ENCODE measurements at regions not wholly inside any gene's neighbourhood (a gene's known extent, or its start where the extent isn't known, plus 50 kb on each side); places are given as distances from the start of the nearest gene placed in this dataset.
"Not testable (repeated sequence)": the region's sequence is repeated elsewhere in the genome, so short reads cannot be mapped to it uniquely, and the experiment has no call there.

DNA sequence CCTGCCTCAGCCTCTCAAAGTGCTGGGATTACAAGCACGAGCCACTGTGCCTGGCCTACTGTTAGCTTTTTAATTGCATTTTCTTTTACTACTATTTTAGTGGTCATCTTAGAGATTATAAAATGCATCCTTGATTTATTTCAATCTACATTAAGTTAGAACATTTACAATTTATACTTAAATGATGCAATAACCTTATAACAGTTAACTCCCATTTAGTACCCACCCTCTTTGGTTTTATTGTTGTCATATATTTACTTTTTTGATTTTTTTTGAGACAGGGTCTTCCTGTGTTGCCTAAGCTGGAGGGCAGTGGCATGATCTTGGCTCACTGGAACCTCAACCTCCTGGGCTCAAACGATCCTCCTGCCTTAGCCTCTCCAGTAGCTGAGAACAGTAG, 77.3 kb downstream of the PPCDC start:
- DNase-seq (ENCODE audit: low read depth) = no peak

DNA sequence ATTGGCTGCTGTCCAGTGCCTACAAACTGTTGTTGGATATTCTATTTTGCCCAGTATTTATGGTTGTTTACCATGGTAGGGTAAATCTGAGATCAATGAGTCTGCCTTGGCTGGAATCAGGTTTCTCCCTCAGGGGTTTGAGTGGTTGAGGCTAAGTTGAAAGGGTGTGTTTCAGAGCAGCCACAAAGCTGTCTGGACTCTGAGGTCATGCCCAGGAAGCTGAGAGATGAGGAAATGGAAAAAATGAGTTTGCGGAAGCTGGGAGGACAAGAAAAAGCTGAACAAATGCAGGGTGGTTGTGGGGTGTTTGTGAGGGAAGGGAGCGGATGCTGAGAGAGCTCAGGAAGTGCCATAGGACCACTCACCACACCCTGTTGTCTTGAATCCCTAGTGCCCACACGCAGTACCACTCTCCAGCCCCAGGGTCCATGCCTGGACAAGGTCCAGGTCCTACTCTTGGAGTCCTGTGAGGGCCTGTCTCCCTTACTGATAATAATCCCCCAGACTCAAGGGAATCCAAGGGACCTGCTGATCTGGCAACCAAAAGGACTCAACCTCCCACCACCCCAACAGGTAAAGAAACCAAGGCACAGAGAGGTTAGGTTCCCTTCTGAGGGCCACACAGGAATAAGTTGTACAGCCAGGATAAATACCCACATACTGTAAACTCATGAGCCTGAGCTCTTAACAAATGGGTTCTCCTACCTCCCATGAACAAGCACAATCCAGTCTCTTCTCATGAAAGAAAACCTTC, 81.6 kb downstream of the PPCDC start:
- peak; percentile 48 for DNase-seq (ENCODE audit: low read depth)

DNA sequence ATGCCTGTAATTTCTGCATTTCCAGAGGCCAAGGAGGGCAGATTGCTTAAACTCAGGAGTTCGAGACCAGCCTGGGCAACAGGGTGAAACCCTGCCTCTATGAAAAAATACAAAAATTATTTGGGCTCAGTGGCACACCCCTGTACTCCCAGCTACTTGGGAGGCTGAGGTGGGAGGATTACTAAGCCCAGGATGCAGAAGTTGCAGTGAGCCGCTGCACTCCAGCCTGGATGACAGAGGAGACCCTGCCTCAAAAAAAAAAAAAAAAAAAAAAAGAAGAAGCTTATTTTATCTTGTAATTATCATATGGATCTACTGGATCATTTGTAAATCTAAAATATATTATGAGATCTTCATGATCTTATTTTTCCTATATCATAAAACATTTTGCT, 84.1 kb downstream of the PPCDC start:
- DNase-seq (ENCODE audit: low read depth) = no peak

DNA sequence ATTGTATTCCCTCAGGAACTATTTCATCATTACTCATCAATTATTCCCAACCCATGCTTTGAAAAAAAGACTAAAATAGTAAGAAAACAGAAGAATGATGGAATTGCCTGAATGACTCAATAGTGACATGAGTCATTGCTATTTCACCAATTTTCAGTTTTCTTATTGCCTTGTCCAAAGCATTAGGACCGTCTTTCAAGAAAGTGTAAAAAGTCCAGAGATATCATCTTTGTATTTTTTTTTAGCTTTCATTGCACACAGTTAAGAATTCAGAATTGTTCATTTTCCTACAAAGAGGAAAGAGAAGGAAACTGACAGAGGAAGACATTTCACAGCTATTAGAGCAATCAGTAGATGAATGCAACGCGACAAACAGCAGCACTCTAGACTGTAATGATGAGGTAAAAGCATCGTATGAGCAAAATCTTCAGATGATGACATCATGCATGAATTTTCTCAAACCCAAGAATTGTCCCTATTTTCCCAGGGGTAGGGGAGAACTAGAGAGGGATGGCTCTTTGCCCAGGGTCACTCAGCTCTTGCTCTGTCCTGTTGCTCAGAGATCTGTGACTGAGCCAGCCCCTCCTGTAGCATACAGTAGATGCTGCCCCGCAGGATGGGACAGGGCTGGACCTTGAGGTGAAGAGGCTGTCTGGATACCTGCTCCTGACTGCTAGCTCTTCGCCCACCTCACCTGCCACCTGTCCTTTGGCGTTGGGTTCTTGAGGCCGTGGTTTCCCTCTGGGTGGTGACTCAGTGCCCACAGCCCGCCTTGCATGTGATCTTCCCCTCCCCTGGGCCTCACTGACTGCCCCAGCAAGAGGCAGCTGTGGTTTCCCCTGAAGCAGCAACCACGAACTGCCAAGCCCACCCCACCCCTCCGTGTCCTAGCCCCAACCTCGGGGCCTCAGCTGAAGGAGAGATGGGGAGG, 84.8 kb downstream of the PPCDC start:
- peak; percentile 94 for DNase-seq (ENCODE audit: low read depth)

DNA sequence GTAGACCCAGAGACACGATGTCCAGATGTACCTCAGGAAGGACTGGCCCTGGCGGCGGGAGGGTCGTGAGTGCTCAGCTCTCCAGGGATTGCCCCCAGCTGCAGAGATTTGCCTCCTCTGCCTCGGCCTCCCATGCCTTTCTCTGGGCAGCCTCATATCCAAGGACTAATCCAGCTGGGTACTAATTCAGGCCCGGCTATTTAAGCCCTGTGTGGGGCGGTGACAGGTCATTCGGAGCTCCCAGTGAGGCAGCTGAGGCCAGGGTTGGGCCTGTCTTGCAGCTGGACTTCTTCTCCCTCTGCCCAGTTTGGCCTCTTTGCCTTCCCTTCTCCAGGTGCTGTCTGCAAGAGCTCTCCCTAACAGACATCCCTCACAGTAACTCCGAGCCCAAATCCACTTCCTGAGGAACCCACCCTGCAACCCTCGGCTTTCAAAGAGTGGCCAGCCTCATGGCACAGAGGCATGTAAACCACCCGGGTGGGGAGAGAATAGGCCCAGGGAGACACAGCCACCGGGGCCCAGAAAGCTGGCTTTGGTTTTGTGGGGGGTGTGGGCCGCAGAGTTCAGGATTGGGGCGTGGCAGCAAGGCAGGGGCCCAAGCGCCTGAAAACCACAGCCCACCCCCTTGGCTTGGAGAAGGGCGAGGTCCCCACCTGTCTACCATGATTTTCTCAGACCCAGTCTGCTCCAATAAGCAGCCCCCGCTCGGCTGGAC, 85.8 kb downstream of the PPCDC start:
- DNase-seq (ENCODE audit: low read depth) = no peak

DNA sequence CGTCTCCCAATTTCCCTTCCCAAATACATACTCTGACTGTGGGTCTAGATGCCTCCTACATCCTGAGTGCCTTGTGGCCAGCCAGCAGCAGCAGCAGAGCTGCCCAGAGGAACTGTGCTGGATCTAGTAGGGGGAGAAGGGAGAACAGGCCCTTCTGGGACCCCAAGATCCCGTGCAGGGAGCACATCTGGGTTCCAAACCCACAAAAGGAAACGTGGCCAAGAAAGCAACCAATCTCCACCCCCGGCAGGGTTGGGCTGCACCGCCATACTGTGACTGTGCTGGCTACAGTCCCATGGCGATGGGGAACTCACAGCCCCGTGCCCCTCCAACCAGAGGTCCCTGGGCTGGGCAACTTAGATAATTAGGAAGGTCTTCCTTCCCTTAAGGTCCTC, 86.3 kb downstream of the PPCDC start:
- DNase-seq (ENCODE audit: low read depth) = no peak

DNA sequence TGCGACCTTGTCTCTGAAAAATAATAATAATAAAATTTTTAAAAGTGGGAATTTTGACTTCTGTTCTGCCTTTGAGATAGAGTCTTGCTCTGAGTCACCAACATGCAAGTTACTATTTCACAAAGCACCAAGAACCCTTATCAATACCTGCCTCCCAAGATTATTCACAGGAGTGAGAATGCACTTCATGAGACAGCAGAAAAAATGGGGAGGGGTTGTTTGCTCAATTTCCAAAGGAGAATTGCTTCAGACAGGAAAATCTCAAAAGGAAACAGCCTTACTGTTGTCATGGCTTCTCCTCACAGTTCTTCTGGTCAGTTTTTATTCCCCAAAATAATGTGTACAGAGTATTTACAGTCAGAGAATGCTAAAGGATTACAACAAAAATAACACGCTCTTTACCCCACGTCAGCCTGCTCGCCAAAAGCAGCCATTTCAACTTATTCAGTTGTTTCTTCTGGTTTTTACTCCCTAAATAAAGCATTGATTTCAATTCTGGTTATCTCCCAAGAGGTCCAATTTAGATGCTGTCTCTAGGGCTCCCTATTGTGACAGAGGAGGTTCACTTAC, 89.0 kb downstream of the PPCDC start:
- DNase-seq (ENCODE audit: low read depth) = no peak

DNA sequence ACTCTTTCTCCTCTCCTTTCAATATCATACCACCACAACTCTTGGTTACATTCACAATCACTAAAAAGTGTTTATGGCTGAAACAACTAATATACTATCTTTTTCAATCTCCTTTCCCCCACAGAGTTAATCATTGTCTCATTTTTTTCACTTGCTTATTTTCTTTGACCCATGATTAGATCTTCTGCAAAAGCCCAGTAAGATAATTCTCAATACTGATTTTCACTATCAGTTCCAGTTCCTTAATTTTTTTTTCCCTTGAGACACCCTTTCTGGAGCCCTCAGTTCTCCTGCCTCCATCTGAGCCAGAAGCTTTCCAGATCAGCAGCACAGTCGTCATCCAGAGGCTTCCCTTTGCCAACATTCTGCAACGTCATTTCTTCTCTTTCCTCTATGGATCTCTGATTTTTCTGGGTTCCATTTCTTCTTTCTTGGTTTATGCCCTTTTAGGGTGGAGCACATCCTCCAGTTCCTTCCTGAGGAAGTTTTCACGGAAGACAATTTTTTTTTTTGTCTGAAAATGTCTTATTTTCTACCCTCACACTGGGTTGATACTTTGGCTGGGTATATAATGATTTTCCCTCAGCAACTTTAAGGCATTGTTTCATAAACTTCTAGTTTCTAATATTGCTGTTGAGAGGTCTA, 88.7 kb upstream of the C15orf39 start:
- no peak for DNase-seq (ENCODE audit: low read depth)

DNA sequence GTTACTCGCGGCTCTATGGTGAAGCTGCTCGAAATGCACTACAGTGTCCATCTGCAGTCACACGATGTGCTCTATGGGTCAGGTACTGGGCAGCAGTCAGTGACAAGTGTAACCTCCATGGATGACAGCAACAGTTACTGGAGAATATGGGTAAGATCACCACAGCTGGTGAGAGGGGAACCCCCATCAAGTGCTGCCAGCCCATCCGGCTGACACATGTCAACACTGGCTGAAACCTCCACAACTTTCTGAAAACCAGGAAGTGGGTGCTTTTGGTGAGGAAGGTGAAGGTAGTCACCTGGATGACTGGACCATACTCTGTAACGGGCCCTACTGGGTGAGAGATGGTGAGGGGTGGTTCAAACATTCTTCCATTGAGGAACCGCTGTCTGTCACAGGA, 87.4 kb upstream of the C15orf39 start:
- DNase-seq (ENCODE audit: low read depth) = no peak

DNA sequence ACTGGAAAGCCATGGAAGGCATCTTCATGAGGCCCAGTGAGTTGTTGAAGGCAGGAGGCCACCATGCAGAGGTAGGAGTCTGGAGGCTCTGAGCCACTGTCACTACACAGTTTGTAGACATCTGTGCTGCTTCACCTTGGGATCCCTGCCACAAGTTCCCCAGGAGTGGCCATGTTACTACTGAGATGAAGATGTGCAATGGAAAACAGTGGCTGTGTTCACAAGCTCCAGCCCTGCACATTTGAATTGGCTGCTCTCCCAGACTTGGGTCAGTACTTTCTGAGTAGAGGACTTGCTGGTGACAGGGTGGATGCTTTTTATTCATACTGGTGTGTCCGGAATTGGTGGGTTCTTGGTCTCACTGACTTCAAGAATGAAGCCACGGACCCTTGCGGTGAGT, 86.9 kb upstream of the C15orf39 start:
- DNase-seq (ENCODE audit: low read depth) = no peak

DNA sequence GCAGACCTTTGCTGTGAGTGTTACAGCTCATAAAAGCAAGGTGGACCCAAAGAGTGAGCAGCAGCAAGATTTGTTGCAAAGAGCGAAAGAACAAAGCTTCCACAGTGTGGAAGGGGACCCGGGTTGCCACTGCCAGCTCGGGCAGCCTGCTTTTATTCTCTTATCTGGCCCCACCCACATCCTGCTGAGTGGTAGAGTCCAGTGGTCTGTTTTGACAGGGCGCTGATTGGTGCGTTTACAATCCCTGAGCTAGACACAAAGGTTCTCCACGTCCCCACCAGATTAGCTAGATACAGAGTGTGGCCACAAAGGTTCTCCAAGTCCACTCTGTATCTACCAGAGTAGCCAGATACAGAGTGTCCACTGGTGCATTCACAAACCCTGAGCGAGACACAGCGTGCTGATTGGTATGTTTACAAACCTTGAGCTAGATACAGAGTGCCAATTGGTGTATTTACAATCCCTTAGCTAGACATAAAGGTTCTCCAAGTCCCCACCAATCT, 86.2 kb upstream of the C15orf39 start:
- DNase-seq (ENCODE audit: low read depth) = not testable (repeated sequence)

DNA sequence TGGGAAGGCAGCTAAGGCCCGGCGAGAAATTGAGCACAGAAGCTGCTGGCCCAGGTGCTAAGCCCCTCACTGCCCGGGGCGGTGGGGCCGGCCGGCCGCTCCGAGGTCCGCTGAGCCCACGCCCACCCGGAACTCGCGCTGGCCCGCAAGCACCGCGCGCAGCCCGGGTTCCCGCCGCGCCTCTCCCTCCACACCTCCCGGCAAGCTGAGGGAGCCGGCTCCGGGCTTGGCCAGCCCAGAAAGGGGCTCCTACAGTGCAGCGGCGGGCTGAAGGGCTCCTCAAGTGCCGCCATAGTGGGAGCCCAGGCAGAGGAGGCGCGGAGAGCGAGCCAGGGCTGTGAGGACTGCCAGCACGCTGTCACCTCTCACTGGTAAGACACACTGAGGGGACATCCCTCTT, 85.5 kb upstream of the C15orf39 start:
- DNase-seq (ENCODE audit: low read depth) = not testable (repeated sequence)

DNA sequence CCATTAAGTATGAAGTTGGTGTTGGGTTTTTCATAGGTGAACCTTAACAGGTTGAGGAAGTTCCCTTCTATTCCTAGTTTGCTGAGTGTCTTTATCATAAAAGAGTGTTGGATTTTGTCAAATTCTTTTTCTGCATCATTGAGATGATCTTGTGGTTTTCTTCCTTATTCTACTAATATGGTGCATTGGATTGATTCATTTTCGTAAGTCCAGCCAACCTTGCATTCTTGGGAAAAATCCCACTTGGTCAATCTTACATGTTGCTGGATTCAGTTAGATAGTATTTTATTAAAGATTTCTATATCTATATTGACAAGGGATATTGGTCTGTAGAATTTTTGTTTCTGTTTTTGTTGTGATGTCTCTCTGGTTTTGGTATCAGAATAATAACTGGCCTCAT, 83.7 kb upstream of the C15orf39 start:
- no peak for DNase-seq (ENCODE audit: low read depth)

DNA sequence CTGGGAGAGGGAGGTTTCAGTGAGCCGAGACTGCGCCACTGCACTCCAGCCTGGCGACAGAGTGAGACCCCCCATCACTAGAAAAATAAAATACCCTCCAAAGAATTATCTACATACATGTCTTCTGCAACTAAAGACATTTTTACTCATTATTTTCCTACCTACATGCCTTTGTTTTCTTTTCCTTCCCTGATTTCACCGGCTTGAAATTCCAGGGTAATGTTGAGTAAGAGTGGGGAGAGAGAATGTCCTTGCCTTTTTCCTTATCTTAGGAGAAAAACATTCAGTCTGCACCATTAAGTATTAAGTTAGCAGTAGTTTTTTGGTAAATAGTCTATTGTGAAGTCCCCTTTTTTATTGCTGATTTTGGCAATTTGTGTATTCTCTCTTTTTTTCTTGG, 82.4 kb upstream of the C15orf39 start:
- DNase-seq (ENCODE audit: low read depth) = not testable (repeated sequence)

DNA sequence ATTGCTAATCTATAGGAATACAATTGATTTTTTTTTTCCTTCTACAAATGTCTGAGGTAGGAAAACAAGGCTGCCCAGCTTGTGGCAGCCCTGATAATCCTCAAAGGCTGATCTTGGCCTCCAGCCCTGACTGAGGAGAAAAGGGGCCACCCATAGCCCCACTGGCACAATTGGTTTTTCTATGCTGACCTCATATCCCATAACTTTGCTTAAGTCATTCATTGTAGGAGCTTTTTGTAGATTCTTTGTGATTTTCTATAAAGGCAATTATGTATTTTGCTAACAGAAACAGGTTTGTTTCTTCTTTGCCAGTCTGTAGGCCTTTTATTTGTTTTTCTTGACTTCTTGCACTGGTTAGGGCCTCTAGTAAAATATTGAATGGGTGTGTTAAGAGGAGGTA, 80.2 kb upstream of the C15orf39 start:
- DNase-seq (ENCODE audit: low read depth) = no peak

DNA sequence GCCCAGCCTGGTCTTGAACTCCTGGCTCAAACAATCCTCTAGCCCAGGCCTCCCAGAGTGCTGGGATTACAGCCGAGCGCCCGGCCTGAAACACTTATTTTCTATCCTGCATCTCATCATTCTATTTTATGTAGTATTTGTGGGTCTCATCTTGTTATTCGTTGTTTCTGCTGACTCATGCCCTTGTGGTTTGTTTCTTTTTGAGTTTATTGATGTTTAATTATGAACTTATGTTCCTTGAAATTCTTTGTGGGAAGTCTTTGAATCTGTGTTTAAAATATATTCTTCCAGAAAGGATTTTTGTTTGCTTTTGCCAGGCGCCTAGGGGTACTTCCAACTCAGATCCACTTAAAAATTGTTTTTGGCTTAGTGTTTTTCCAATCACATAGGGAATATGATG, 78.3 kb upstream of the C15orf39 start:
- DNase-seq (ENCODE audit: low read depth) = no peak

DNA sequence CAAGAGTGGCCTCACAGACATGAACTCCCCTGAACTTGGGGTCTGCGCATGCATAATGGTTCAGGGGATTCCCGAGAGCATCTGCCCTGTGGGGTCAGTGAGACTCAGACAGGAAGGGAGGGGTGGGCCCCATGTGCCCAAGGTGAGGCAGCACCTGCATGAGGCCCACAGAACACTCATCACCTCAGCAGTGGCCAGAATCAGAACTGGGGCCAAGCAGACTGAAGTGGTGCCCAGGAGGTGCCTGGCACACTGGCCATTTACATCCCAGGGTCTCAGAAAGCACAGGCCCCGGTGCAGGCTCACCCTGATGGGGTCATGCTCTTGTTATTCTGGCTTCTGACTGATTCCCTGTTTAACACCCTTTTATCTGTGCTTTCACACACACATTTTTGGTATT, 77.4 kb upstream of the C15orf39 start:
- not testable (repeated sequence) for DNase-seq (ENCODE audit: low read depth)

DNA sequence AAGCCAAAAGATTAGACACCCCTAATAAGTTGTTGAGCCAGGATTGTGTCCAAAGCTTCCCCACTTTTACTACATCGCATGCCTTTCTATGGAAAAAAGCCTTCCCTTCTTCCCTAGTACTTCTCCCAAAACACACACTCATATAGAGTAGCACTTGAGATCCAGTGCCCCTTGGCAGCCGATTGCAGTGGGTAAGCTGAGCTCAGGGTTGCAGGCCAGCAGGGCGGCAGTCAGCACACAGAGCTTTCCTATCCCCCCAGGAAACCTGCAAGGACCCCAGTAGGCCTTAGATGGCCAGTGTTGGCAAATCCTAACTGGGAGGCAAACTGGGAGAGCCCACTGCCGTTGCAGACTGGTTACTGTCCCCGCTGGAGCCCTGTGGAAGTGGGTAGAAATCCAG, 75.7 kb upstream of the C15orf39 start:
- no peak for DNase-seq (ENCODE audit: low read depth)

DNA sequence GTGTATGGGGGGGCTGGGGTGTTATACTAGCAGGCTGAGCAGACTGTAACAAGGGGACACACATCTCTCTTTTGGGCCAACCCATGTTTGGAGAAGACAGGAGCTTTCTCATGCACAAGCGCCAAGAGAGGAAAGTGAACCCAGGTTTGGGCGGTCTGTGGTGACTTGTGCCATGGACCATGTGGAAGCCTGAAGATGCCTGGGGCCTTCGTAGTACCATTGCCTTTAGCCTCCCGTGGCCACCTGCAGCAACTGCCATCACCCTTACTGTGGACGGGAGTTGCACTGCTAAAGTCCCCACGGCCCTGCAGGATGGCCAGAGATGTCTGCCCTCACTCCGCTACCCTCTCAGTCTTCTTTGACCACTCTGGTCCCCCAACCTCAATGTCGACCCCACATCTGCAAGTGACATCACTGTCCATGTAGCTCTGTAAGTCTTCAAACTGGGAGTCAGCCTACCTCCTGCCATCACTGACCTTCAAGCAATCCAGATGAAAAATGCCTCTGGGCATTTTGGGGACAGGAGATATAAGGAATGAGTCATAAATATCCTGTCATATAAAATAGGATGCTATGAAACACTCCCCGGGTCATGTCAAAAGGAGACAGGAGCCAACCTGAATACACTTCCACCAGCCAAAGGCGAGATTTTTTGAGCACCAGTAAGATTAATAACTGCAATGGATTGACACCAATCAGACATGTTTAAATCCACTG, 74.7 kb upstream of the C15orf39 start:
- no peak for DNase-seq (ENCODE audit: low read depth)

DNA sequence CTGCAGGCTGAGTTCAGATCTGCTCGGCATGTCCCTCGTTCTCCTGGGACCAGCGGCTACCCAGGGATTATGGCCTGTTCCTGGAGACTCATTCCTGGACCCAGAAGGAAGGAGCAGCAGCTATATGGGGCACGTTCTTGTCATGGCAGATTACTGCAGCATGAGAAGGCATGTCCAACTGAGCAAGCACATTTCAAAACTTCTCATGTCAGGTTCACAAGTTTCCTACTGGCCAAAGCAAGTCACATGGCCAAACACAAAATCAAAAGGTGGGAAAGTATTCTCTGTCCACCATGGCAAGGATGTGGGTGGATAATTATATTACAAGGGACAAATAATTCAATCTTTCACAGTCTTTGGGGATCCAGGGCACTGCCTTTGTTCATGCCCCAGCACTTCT, 71.9 kb upstream of the C15orf39 start:
- DNase-seq (ENCODE audit: low read depth) = no peak

DNA sequence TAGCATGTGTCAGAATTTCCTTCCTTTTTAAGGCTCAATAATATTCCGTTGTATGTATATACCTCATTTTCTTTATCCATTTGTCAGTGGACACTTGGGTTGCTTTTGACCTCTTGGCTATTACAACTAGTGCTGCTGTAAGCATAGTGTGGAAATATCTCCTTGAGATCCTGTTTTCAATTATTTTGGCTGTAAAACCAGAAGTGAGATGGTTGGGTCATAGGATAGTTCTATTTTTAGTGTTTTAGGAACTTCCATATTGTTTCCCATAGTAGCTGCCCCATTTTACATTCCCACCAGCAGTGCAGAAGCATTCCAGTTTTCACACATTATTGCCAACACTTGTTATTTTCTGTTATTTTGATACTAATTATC, 70.4 kb upstream of the C15orf39 start:
- DNase-seq (ENCODE audit: low read depth) = no peak
